HG03095 (cell line): ENCODE measurements at regions not wholly inside any gene's neighbourhood (a gene's known extent, or its start where the extent isn't known, plus 50 kb on each side); places are given as distances from the start of the nearest gene placed in this dataset.
"Not testable (repeated sequence)": the region's sequence is repeated elsewhere in the genome, so short reads cannot be mapped to it uniquely, and the experiment has no call there.

Experiments
- ATAC-seq: cut with Tn5 transposase; IDR thresholded peaks from one replicate; pipeline ENCODE4 v1.9.1; 2021; ENCODE audit warnings: moderate library complexity; ENCODE audit not compliant: unreplicated experiment

- ATAC-seq, result peak; percentile 50
Observed at GRCh38 chr20:29878777-29879442, 1378.6 kb upstream of the DEFB115 start.

GRCh38 chr20:29881107-29881506 lies 1376.4 kb upstream of the DEFB115 start:
- ATAC-seq, result not testable (repeated sequence)

GRCh38 chr20:29883514-29884219 lies 1373.8 kb upstream of the DEFB115 start:
- ATAC-seq, result not testable (repeated sequence)

GRCh38 chr20:29884322-29884721 lies 1373.1 kb upstream of the DEFB115 start:
- ATAC-seq, result not testable (repeated sequence)

GRCh38 chr20:29885282-29886185 lies 1371.9 kb upstream of the DEFB115 start:
- ATAC-seq, result not testable (repeated sequence)

- ATAC-seq, result not testable (repeated sequence)
Observed at GRCh38 chr20:29891555-29891954, 1365.9 kb upstream of the DEFB115 start.
